Bone marrow (tissue), 2 donors: ENCODE measurements at regions not wholly inside any gene's neighbourhood (a gene's known extent, or its start where the extent isn't known, plus 50 kb on each side); places are given as distances from the start of the nearest gene placed in this dataset.

Experiments
- DNase-seq, 2 donors: peaks; one replicate each; lab custom pipeline; 2025; lab: John Stamatoyannopoulos, UW

DNA sequence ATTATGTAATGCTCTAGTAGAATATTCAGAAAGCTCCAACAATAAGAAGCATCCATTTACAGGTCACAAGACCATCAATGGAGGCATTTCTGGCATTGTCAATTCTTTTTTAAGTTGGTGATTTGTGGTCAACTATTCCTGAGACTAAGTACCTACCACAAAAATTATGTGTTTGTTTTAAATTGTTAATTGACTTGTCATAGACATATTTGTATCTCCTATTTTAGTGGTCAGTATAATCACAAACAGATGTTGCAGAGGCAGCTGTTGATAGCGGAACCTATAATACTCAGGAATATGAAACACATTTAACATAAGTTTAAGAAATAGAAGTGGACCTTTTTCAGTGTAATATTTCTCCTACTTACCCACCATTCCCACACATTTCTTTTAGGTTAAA is 430.1 kb downstream of the CCDC85A start:
- DNase-seq = no peak

DNA sequence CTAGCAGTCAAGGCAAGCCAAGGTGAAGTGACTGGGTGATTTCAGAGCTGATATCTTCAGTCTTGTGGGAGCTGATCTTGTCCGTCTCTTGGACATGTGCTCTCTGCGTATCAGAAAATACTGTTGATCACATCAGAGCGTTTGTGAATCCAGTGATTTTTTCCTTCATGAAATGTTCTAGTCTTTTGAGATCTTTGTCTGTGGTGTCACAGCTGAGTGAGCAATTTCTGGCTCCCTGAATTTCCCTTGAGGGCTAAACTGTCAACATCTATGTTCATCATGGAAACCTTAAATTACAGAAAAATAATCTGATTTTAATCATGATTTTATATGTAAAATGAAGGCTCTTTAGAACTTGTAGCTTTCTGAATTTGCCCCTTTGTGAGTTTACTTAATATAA is 432.0 kb downstream of the CCDC85A start:
- no peak for DNase-seq

- DNase-seq = no peak
Observed at GRCh38 chr2:56624181-56624580, 440.4 kb downstream of the CCDC85A start.

GRCh38 chr2:56626927-56627326 is 443.1 kb downstream of the CCDC85A start:
- no peak for DNase-seq

GRCh38 chr2:56630286-56630685 is 446.5 kb downstream of the CCDC85A start:
- no peak for DNase-seq

DNA sequence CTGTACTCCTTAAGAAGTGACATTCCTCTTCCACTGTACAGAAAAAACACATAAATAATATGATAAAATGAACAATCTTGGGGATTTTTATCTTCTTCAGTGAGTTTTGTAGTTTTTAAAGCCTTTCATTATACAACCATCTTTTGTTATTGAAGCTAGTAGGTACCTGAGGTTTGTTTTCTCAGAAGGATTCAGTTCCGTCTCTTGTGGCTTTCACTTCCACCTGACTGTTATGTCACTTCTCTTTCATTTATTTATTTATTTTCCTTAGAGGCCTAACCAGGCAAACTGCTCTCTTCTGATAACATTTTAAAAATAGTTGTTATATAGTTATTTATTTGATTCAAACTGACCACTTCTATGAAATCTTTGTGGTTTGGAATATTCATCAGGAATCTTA is 464.2 kb downstream of the CCDC85A start:
- no peak for DNase-seq

DNA sequence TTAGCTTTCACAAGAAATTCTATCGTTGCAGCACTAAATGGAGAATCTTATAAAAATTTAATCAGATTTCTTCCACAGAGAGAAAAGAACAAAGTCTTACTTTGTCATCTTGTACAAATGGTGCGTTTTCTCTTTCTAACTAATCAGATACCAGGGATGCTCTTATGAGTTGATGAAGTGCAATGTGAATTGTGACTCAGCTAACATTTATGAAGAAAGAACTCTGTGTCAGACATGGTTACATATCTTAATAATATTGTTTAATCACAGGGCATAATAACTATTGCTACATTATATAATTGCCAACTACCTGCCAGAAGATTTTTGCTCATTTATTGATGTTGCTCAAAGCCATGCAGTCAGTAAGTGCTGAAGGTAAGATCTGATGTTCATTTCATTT is 465.0 kb downstream of the CCDC85A start:
- DNase-seq = no peak

DNA sequence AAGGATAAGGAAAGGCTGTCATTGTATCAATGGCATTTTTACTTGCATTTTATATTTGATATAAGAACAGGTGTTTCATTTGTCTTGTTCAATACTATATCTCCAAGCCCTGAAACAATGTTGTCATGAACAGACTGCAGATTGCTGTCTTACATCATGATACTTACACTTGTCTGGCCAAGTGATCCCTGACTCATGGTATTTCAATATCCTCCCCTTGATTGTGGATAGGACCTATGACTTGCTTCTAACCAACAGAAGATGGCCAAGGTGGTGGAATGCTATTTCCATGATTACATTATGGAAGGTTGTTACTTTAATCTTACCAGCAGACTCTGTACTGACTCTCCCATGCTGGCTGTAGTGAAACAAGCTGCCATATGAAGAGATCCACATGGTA is 471.1 kb downstream of the CCDC85A start:
- DNase-seq = no peak

GRCh38 chr2:56656826-56657225 is 473.0 kb downstream of the CCDC85A start:
- DNase-seq = no peak

DNA sequence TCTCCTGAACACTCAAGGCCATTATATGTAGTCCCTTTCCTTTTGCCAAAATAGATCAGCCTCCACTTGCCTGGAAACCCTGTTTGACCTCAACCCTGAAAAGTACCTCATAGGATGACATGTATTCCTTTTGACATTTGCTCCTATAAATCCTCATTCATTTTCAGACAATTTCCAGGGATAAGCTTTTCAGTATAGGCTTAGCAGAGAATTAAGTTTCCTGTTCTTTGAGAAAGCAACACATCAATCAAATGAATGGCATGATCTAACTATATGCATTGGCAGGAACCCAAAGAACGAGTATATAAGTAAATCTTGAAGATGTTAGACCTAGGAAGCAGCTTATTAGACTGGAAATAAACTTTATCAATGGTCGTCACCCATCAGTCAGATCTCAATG is 483.0 kb downstream of the CCDC85A start:
- DNase-seq = no peak

DNA sequence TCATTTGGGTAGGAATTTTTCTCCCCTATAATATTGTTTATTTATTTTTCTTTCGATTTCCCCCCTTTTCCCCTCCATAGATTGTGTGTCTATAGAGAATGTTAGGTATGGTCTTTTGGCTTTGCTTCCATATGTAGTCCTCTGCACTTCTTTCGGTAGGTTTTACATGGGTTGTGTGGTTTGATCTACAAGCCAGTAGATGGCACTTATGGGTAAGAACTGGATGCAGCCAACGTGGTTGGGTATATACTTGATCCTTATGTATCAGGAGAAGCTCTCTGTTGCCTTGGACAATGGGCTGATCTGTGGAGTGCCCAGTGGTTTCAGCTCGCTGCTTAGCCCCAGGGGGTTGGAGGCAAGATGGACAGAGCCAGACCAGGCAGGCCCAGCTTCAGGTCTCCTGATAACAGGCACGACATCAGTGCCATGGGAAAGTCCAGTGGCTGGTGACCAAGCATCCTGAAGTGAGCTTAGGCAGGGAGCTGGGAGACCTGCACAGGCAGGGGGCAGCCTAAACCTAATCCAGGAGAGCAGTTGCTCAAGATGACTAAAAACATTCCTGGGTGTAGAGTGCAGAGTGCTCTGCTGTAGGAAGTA is 488.3 kb downstream of the CCDC85A start:
- no peak for DNase-seq

DNA sequence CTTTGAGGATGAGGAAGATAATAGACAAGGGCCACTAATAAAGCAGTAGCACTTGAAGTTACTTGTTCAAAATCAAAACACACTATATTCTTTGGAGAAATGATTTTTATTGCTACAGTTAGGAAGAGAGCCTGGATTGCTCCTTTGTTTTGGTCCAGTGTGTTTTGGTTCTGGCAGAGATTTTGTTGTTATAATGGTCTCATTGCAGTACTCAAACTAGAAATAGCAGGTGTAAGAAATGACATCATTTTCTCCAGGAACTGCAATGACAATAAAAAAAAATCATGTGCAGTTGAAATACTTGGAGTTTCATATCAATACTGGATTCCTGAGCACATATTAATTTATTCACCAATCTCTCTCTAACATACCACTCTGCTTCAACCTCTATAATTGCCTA is 490.3 kb downstream of the CCDC85A start:
- no peak for DNase-seq

DNA sequence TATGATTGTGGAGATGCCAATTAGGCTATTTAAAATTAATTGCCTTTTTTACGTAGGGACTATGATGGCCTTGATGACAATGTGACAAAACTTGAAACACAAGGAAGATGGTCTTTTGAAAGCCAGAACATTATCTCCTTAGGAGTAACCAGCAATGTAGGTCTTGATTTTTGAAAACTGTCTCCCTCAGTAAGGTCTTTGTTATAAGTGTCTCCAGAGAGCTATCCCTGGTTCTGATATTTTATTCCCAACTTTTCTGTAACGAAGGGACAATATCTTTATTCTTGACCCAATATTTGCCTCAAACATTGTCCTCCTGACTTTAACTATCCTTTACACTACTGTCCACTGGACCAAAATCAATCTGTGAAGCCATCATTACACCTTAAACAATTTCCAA is 493.2 kb downstream of the CCDC85A start:
- DNase-seq = no peak

- DNase-seq = no peak
Observed at GRCh38 chr2:56680971-56681631, 497.3 kb downstream of the CCDC85A start.

- DNase-seq = no peak
Observed at GRCh38 chr2:56681659-56682396, 498.0 kb downstream of the CCDC85A start.

- DNase-seq = no peak
Observed at GRCh38 chr2:56682397-56682760, 498.6 kb downstream of the CCDC85A start.

- no peak for DNase-seq
Observed at GRCh38 chr2:56684327-56684726, 500.5 kb downstream of the CCDC85A start.

DNA sequence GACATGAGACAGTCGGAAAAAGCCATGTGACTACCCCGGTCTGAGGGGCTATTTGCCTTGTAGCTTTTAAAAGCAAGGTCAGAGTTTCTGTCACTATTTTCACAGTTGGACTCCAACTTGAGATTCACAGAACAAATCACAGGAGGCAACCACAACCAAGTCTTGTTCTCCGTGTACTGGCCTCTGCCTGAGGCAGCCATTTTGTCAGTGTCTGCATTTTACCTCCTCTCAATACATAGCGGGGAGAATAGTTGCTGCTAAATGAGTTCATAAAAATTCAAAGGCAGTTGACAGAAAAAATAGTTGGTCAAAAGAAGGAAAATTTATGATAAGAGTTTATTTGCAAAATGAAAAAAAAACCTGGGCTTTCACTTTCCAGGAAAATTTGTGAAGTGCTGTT is 501.4 kb downstream of the CCDC85A start:
- no peak for DNase-seq

DNA sequence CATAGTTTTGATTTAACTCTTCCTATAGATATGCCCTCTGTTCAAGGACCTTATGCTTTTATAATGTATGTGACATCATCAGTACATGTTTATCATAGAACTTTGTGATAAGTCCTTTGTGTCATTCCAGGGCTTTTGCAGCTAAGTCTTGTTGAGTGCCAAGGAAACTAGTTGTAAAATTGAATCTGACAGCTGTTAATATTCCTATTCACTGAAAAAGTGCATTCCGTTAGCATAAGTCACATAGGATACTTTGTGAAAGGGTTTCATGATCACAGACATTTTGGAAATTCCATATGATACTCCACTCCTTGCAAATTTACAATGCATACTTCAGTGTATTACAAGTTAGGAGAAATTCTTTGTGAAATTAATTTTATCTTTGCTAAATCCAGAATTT is 503.4 kb downstream of the CCDC85A start:
- no peak for DNase-seq

DNA sequence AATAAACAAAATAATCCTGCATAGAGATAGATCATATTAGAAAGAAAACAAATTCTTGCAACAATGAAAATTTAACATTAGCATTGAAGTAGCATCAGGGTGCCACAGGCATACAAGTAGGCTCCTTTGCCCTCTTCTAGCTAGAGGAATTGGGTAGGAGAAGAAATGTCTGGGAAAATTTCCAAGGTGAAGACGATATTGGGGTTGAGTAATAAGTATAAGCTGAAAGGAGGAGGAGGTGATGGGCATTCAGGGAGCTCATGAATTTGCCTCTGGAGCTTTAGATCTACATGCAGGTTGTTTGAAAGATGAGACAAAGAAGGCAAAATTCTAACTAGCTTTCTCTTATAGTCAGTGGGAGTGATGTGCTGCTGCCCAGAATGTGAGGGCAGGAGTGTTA is 504.9 kb downstream of the CCDC85A start:
- DNase-seq = no peak

DNA sequence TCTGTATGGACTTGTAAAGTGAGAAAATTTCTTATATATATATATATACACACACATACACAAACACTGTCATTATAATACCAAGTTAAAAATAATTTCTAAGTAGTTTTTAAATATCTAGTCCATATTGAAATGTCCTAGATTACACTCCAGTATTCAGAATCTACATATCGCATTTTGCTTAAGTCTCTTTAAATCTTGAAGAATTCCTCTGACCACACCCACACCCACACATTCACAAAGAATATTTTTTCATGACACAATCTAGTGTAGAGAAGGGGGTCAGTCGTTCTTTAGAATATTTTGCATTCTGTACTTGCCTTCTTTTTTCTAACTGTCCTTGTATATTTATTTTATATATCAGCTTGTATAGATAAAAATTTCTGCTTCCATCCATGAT is 509.7 kb downstream of the CCDC85A start:
- DNase-seq = no peak

- DNase-seq = no peak
Observed at GRCh38 chr2:56703001-56703400, 519.2 kb downstream of the CCDC85A start.

- DNase-seq = no peak
Observed at GRCh38 chr2:56705713-56706112, 521.9 kb downstream of the CCDC85A start.

GRCh38 chr2:56707218-56707617 is 523.4 kb downstream of the CCDC85A start:
- DNase-seq = no peak
